ENCODE measurements at regions not wholly inside any gene's neighbourhood (a gene's known extent, or its start where the extent isn't known, plus 50 kb on each side); places are given as distances from the start of the nearest gene placed in this dataset.

GRCh38 chr10:44684661-44685060 is 226.5 kb upstream of the TMEM72 start:
- DNase-seq (ENCODE audit: low spot score): no peak

GRCh38 chr10:44685220-44685619 is 225.9 kb upstream of the TMEM72 start:
- DNase-seq (ENCODE audit: low spot score): no peak

GRCh38 chr10:44685747-44686146 is 225.4 kb upstream of the TMEM72 start:
- no peak for DNase-seq (ENCODE audit: low spot score)

- DNase-seq (ENCODE audit: low spot score): no peak
These were observed 221.8 kb upstream of the TMEM72 start for GRCh38 chr10:44689368-44689767.

GRCh38 chr10:44696496-44696895 is 214.6 kb upstream of the TMEM72 start:
- DNase-seq (ENCODE audit: low spot score): no peak

- DNase-seq (ENCODE audit: low spot score): no peak
These were observed 214.0 kb upstream of the TMEM72 start for GRCh38 chr10:44697116-44697515.

- no peak for DNase-seq (ENCODE audit: low spot score)
These were observed 208.6 kb upstream of the TMEM72 start for GRCh38 chr10:44702531-44702930.

- no peak for DNase-seq (ENCODE audit: low spot score)
These were observed 207.6 kb upstream of the TMEM72 start for GRCh38 chr10:44703241-44704155.

- no peak for DNase-seq (ENCODE audit: low spot score)
These were observed 206.5 kb upstream of the TMEM72 start for GRCh38 chr10:44704616-44705015.

GRCh38 chr10:44706745-44707144 is 204.4 kb upstream of the TMEM72 start:
- no peak for DNase-seq (ENCODE audit: low spot score)

GRCh38 chr10:44713307-44713706 is 197.8 kb upstream of the TMEM72 start:
- no peak for DNase-seq (ENCODE audit: low spot score)

- DNase-seq (ENCODE audit: low spot score): no peak
These were observed 196.7 kb upstream of the TMEM72 start for GRCh38 chr10:44714451-44714850.

- no peak for DNase-seq (ENCODE audit: low spot score)
These were observed 196.0 kb upstream of the TMEM72 start for GRCh38 chr10:44715136-44715535.

GRCh38 chr10:44716470-44717015 is 194.6 kb upstream of the TMEM72 start:
- no peak for DNase-seq (ENCODE audit: low spot score)

GRCh38 chr10:44723082-44723481 is 188.1 kb upstream of the TMEM72 start:
- DNase-seq (ENCODE audit: low spot score): no peak

- DNase-seq (ENCODE audit: low spot score): no peak
These were observed 187.4 kb upstream of the TMEM72 start for GRCh38 chr10:44723619-44724325.

- no peak for DNase-seq (ENCODE audit: low spot score)
These were observed 186.5 kb upstream of the TMEM72 start for GRCh38 chr10:44724415-44725174.

GRCh38 chr10:44725404-44725803 is 185.7 kb upstream of the TMEM72 start:
- no peak for DNase-seq (ENCODE audit: low spot score)

- DNase-seq (ENCODE audit: low spot score): no peak
These were observed 179.9 kb upstream of the TMEM72 start for GRCh38 chr10:44731283-44731682.

GRCh38 chr10:44733501-44734488 is 177.3 kb upstream of the TMEM72 start:
- DNase-seq (ENCODE audit: low spot score): no peak

GRCh38 chr10:44742248-44742647 is 168.9 kb upstream of the TMEM72 start:
- DNase-seq (ENCODE audit: low spot score): no peak

Data from D341Med (cell line).